ENCODE measurements at regions not wholly inside any gene's neighbourhood (a gene's known extent, or its start where the extent isn't known, plus 50 kb on each side); places are given as distances from the start of the nearest gene placed in this dataset.
A peak's percentile ranks its signal among the peaks of the same experiment; 100 is the strongest.

GRCh38 chr5:82387001-82387818, 109.1 kb upstream of the RPS23 start (continued):
- peak; percentile 61; the same call in 1 of the 2 replicates for TF ChIP-seq ZNF614 (CRISPR knock-in tag; IDR thresholded peaks at IDR 0.05; ENCODE audit: borderline replicate concordance)
- no peak for TF ChIP-seq MATR3 (CRISPR knock-in tag; IDR thresholded peaks at IDR 0.05)
- TF ChIP-seq ZNF414 (CRISPR knock-in tag; IDR thresholded peaks at IDR 0.05), result no peak
- no peak for TF ChIP-seq ZNF773 (CRISPR knock-in tag; IDR thresholded peaks at IDR 0.05; ENCODE audit: borderline replicate concordance)
- TF ChIP-seq FOXA3 (CRISPR knock-in tag; IDR thresholded peaks at IDR 0.05), result peak; percentile 90
- peak; percentile 99 for TF ChIP-seq TCF7L2 (IDR thresholded peaks at IDR 0.05; ENCODE audit: low read depth, low read length)
- TF ChIP-seq ETV5 (CRISPR knock-in tag; IDR thresholded peaks at IDR 0.05; ENCODE audit: borderline replicate concordance), result peak; percentile 67
- TF ChIP-seq PATZ1 (CRISPR knock-in tag; IDR thresholded peaks at IDR 0.05), result peak; percentile 79
- no peak for TF ChIP-seq ZSCAN30 (CRISPR knock-in tag; IDR thresholded peaks at IDR 0.05)
- TF ChIP-seq YEATS4 (CRISPR knock-in tag; IDR thresholded peaks at IDR 0.05; ENCODE audit: borderline replicate concordance), result 0 out of 2 replicates have a peak, but pooled peaks have one; percentile 58
- no peak for TF ChIP-seq ZNF136 (CRISPR knock-in tag; IDR thresholded peaks at IDR 0.05; ENCODE audit: low read depth)
- TF ChIP-seq CREM (IDR thresholded peaks at IDR 0.05), result peak; percentile 99
- TF ChIP-seq CREM (CRISPR knock-in tag; IDR thresholded peaks at IDR 0.05), result no peak
- peak; percentile 35; the same call in 1 of the 2 replicates for TF ChIP-seq ZBTB39 (CRISPR knock-in tag; IDR thresholded peaks at IDR 0.05)
- peak; percentile 97 for TF ChIP-seq RERE (CRISPR knock-in tag; IDR thresholded peaks at IDR 0.05; ENCODE audit: low read depth)
- TF ChIP-seq SOX6 (IDR thresholded peaks at IDR 0.05), result no peak
- peak; percentile 97 for TF ChIP-seq SOX6 (CRISPR knock-in tag; IDR thresholded peaks at IDR 0.05)

Measured in HepG2 (cell line).